AG04450 (cell line): ENCODE measurements at regions not wholly inside any gene's neighbourhood (a gene's known extent, or its start where the extent isn't known, plus 50 kb on each side); places are given as distances from the start of the nearest gene placed in this dataset.

ENCODE experiments used
- CTCF ChIA-PET: fragments of 300-600, 350-600 bp; formaldehyde crosslinking; extraction: SDS; loops from one replicate; lab custom pipeline; 2022; ENCODE audit warnings: antibody characterized with exemption, inconsistent platforms; lab: Charles Lee
- POLR2A ChIA-PET: fragments of 350-600 bp; formaldehyde crosslinking; extraction: SDS; loops from one replicate; lab custom pipeline; 2021; ENCODE audit warnings: antibody characterized with exemption, inconsistent platforms; lab: Yijun Ruan, JAX
- DNase-seq: peaks from one replicate; pipeline ENCODE4 v3.0.0-alpha.2; 2011; ENCODE audit warnings: low read depth, low spot score
- H3K27ac ChIP-seq: one replicate; pipeline ENCODE4 v1.5.1; 2012; ENCODE audit warnings: low read depth, low read length, control low read depth
- H3K27me3 ChIP-seq: one replicate; pipeline ENCODE4 v1.6.0; 2012; ENCODE audit warnings: low read length; ENCODE audit not compliant: control insufficient read depth, insufficient read depth
- H3K4me3 ChIP-seq: 2 replicates; pipeline ENCODE4 v1.5.1; 2011; ENCODE audit warnings: mild to moderate bottlenecking, low read depth, low read length, control low read depth
- H3K9me3 ChIP-seq: 2 replicates; pipeline ENCODE4 v1.5.1; 2012; ENCODE audit warnings: low read length; ENCODE audit not compliant: control insufficient read depth, insufficient read depth
- CTCF ChIP-seq: IDR thresholded peaks from 2 replicates; pipeline ENCODE4 v1.5.1; 2011; ENCODE audit warnings: low read depth, low read length, control low read depth, inconsistent platforms

- no peak for TF ChIP-seq CTCF
- Histone ChIP-seq H3K9me3 (no peaks in the 10 kb centered on the region), H3K4me3 (no peak overlapping the region), H3K27ac (no peak overlapping the region), H3K27me3 (no peaks in the 10 kb centered on the region)
- POLR2A ChIA-PET, result no interaction called here
- DNase-seq, result no peak
- CTCF ChIA-PET, result no interaction called here
These were observed 72.7 kb upstream of the MAD2L1 start for GRCh38 chr4:120139392-120139791.

- H3K27me3 ChIP-seq, result no peaks in the 10 kb centered on the region
- no peak for DNase-seq
- POLR2A ChIA-PET, result no interaction called here
- CTCF ChIA-PET, result no interaction called here
- H3K9me3 ChIP-seq, result no peaks in the 10 kb centered on the region
- H3K27ac ChIP-seq, result no peak overlapping the region
- no peak overlapping the region for H3K4me3 ChIP-seq
- no peak for TF ChIP-seq CTCF
These were observed 66.3 kb upstream of the MAD2L1 start for GRCh38 chr4:120132935-120133334.

GRCh38 chr4:120130786-120131185 is 64.1 kb upstream of the MAD2L1 start:
- TF ChIP-seq CTCF, result no peak
- H3K9me3 ChIP-seq, result no peaks in the 10 kb centered on the region
- no peaks in the 10 kb centered on the region for H3K27me3 ChIP-seq
- DNase-seq, result no peak
- ChIA-PET CTCF (no interaction called here), POLR2A (no interaction called here)
- H3K4me3 ChIP-seq, result no peak overlapping the region
- H3K27ac ChIP-seq, result no peak overlapping the region
